Trophoblast cell (in vitro differentiated cells and primary cell): ENCODE measurements at regions not wholly inside any gene's neighbourhood (a gene's known extent, or its start where the extent isn't known, plus 50 kb on each side); places are given as distances from the start of the nearest gene placed in this dataset.

Experiments
- DNase-seq, 2 donors: peaks; one replicate each; pipeline ENCODE4 v3.0.0-alpha.2; 2016
- H2AFZ ChIP-seq: 2 replicates; pipeline ENCODE4 v1.6.1; 2013; ENCODE audit warnings: low read length, moderate library complexity, mild to moderate bottlenecking; ENCODE audit not compliant: insufficient read depth, poor library complexity
- H2AK5ac ChIP-seq: 2 replicates; pipeline ENCODE4 v1.6.1; 2013; ENCODE audit warnings: mild to moderate bottlenecking, low read length
- H2BK120ac ChIP-seq: 2 replicates; pipeline ENCODE4 v1.6.1; 2013; ENCODE audit warnings: low read length, mild to moderate bottlenecking, moderate library complexity; ENCODE audit not compliant: insufficient read depth, poor library complexity
- H2BK12ac ChIP-seq: 2 replicates; pipeline ENCODE4 v1.6.1; 2013; ENCODE audit warnings: mild to moderate bottlenecking, low read length, moderate library complexity
- H2BK5ac ChIP-seq: 2 replicates; pipeline ENCODE4 v1.6.1; 2013; ENCODE audit warnings: low read length, low read depth, moderate library complexity, mild to moderate bottlenecking; ENCODE audit not compliant: poor library complexity
- H3K14ac ChIP-seq: 2 replicates; pipeline ENCODE4 v1.6.1; 2013; ENCODE audit warnings: mild to moderate bottlenecking, low read length
- H3K18ac ChIP-seq: 2 replicates; pipeline ENCODE4 v1.6.1; 2013; ENCODE audit warnings: mild to moderate bottlenecking, low read length
- H3K23ac ChIP-seq: 2 replicates; pipeline ENCODE4 v1.6.1; 2013; ENCODE audit warnings: low read length
- H3K27ac ChIP-seq: 2 replicates; pipeline ENCODE4 v1.5.1; 2013; ENCODE audit warnings: low read depth, mild to moderate bottlenecking, inconsistent platforms, low read length, moderate library complexity
- H3K27me3 ChIP-seq: 2 replicates; pipeline ENCODE4 v1.6.1; 2013; ENCODE audit warnings: inconsistent platforms, mild to moderate bottlenecking, low read length, moderate library complexity; ENCODE audit not compliant: insufficient read depth
- H3K36me3 ChIP-seq, 2 experiments: 1 replicate in 1 of 2; 2 replicates in 1 of 2; pipeline ENCODE4 v1.6.1; 2013; ENCODE audit warnings: low read length in 2 of 2, mild to moderate bottlenecking in 2 of 2, moderate library complexity in 1 of 2; ENCODE audit not compliant: insufficient read depth in 2 of 2, control insufficient read depth in 1 of 2
- H3K4ac ChIP-seq: 2 replicates; pipeline ENCODE4 v1.6.1; 2013; ENCODE audit warnings: low read depth, mild to moderate bottlenecking, low read length, moderate library complexity
- H3K4me1 ChIP-seq, 2 experiments: 1 replicate in 1 of 2; 2 replicates in 1 of 2; pipeline ENCODE4 v1.6.1; 2013; ENCODE audit warnings: low read length in 2 of 2, mild to moderate bottlenecking in 2 of 2, moderate library complexity in 1 of 2; ENCODE audit not compliant: insufficient read depth in 2 of 2, control insufficient read depth in 1 of 2
- H3K4me2 ChIP-seq: 2 replicates; pipeline ENCODE4 v1.6.1; 2013; ENCODE audit warnings: inconsistent platforms, mild to moderate bottlenecking, low read length, moderate library complexity
- H3K4me3 ChIP-seq: 2 replicates; pipeline ENCODE4 v1.5.1; 2013; ENCODE audit warnings: mild to moderate bottlenecking, low read depth, low read length, inconsistent platforms
- H3K79me1 ChIP-seq: one replicate; pipeline ENCODE4 v1.6.1; 2013; ENCODE audit warnings: low read length
- H3K79me2 ChIP-seq: 2 replicates; pipeline ENCODE4 v1.6.1; 2013; ENCODE audit warnings: low read length, mild to moderate bottlenecking; ENCODE audit not compliant: control insufficient read depth, insufficient read depth, poor library complexity
- H3K9ac ChIP-seq: 2 replicates; pipeline ENCODE4 v1.6.1; 2013; ENCODE audit warnings: mild to moderate bottlenecking, low read length
- H3K9me3 ChIP-seq: 2 replicates; pipeline ENCODE4 v1.6.1; 2013; ENCODE audit warnings: low read depth, mild to moderate bottlenecking, control low read depth, inconsistent platforms, low read length; ENCODE audit not compliant: insufficient read depth
- H4K12ac ChIP-seq: 2 replicates; pipeline ENCODE4 v1.6.1; 2013; ENCODE audit warnings: low read depth, mild to moderate bottlenecking, low read length, moderate library complexity
- H4K8ac ChIP-seq: 2 replicates; pipeline ENCODE4 v1.6.1; 2013; ENCODE audit warnings: low read depth, mild to moderate bottlenecking, low read length, moderate library complexity
- H4K91ac ChIP-seq: one replicate; pipeline ENCODE4 v1.6.1; 2013; ENCODE audit warnings: low read depth, mild to moderate bottlenecking, low read length, moderate library complexity
- WGBS: extraction: QIAGEN DNeasy Blood & Tissue Kit; methylation state at CpG from one replicate; pipeline ENCODE4 v1.1.7; 2013; ENCODE audit warnings: missing lambda C conversion rate; ENCODE audit not compliant: insufficient read length, insufficient coverage; ENCODE audit errors: extremely low coverage; 5-methylcytosine and 5-hydroxymethylcytosine counted together

DNA sequence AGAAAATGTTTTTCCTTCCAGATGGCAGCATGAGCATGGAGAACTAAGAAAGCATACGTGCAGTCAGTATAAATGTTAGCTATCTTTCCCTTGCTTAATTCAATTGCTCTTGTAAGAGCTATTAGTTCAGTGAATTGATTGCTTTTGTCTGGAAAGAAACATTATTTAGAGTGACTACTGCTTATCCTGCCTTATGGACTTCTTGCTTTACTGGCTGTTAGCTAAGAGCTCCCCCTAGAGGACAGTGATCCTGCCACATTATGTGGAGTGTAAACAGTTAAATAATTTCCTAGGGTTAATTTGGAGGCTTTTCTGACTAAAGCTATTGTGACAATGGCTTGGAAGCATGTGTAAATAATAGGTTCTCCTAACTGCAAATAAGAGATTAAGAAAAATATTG, 1402.4 kb downstream of the FAM133A start:
- Histone ChIP-seq H4K8ac (no peak overlapping the region), H3K27me3 (no peaks in the 10 kb centered on the region), H3K79me2 (no peaks in the 10 kb centered on the region), H2BK12ac (no peak overlapping the region), H2BK120ac (no peak overlapping the region), H3K79me1 (no peaks in the 10 kb centered on the region), H2AK5ac (no peak overlapping the region), H2AFZ (no peak overlapping the region), H3K23ac (no peak overlapping the region), H3K4ac (no peak overlapping the region), H3K4me3 (no peak overlapping the region), H3K4me1 (peaks cover 2 to 4% of the 10 kb centered on the region in 2 experiments), H3K18ac (no peak overlapping the region), H3K9ac (no peak overlapping the region), H4K91ac (no peak overlapping the region), H4K12ac (no peak overlapping the region), H2BK5ac (no peak overlapping the region), H3K9me3 (no peaks in the 10 kb centered on the region), H3K14ac (no peak overlapping the region), H3K36me3 (no peaks in the 10 kb centered on the region), H3K4me2 (no peak overlapping the region), H3K27ac (no peak overlapping the region)
- peak in 1 of 2 donors; percentile 65 for DNase-seq
- WGBS: no CpG with 5 or more reads among the region's 1 CpG

DNA sequence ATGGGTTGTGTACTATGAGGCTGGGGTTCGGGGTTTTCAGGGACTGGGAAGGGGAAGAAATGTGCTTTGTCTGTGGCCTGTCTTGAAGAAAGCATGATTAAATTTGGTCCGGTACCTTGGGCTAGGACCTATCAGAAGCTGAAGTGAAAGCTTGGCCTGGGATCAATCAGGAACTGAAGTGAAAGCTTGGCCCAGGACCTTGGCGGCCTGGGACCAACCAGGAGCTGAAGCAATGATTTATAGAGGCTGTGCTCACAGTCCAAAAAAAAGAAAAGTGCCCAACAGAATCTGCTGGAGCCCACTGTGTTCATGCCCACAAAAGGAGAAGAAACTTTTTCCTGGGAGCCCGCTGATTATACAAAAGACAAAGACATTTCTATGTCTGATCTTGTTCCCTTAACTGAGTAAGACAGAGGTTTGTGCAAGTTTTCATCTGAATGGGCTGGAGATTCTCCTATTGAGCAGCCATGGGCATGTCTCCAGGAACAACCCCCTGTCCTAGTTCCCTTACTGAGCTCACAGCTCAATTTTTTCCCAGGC, 1427.9 kb downstream of the FAM133A start:
- no peak overlapping the region for H4K12ac ChIP-seq
- no peak overlapping the region for H3K14ac ChIP-seq
- H3K27ac ChIP-seq: no peak overlapping the region
- DNase-seq: no peak
- no peaks in the 10 kb centered on the region for H3K4me1 ChIP-seq
- no peaks in the 10 kb centered on the region for H3K36me3 ChIP-seq
- no peak overlapping the region for H4K8ac ChIP-seq
- H3K79me1 ChIP-seq: no peaks in the 10 kb centered on the region
- WGBS: no CpG with 5 or more reads among the region's 4 CpGs
- no peak overlapping the region for H3K18ac ChIP-seq
- H2AK5ac ChIP-seq: no peak overlapping the region
- no peak overlapping the region for H3K9ac ChIP-seq
- no peak overlapping the region for H3K23ac ChIP-seq
- H3K4me3 ChIP-seq: no peak overlapping the region
- H2BK120ac ChIP-seq: no peak overlapping the region
- no peak overlapping the region for H2BK5ac ChIP-seq
- H3K9me3 ChIP-seq: no peaks in the 10 kb centered on the region
- no peaks in the 10 kb centered on the region for H3K79me2 ChIP-seq
- no peak overlapping the region for H2AFZ ChIP-seq
- H4K91ac ChIP-seq: no peak overlapping the region
- H2BK12ac ChIP-seq: no peak overlapping the region
- no peaks in the 10 kb centered on the region for H3K27me3 ChIP-seq
- no peak overlapping the region for H3K4ac ChIP-seq
- H3K4me2 ChIP-seq: no peak overlapping the region

DNA sequence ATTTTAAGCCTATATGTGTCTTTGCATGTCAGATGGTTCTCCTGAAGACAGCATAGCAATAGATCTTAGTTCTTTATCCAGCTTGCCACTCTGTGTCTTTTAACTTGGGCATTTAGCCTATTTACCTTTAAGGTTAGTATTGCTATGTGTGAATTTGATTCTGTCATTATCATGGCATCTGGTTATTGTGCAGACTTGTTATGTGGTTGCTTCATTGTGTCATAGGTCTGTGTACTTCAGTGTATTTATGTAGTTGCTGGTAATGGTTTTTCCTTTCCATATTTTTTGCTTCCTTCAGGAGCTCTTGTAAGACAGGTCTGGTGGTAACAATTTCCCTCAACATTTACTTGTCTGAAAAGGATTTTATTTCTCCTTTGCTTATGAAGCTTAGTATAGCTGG, 1443.5 kb downstream of the FAM133A start:
- Histone ChIP-seq H3K4me2 (no peak overlapping the region), H3K4ac (no peak overlapping the region), H3K79me2 (no peaks in the 10 kb centered on the region), H3K27me3 (no peaks in the 10 kb centered on the region), H2BK5ac (no peak overlapping the region), H4K91ac (no peak overlapping the region), H2BK120ac (no peak overlapping the region), H2AK5ac (no peak overlapping the region), H3K9ac (no peak overlapping the region), H3K36me3 (no peaks in the 10 kb centered on the region), H3K14ac (no peak overlapping the region), H3K4me1 (no peaks in the 10 kb centered on the region), H2BK12ac (no peak overlapping the region), H3K4me3 (no peak overlapping the region), H3K79me1 (no peaks in the 10 kb centered on the region), H4K12ac (no peak overlapping the region), H3K18ac (no peak overlapping the region), H3K23ac (no peak overlapping the region), H3K9me3 (no peaks in the 10 kb centered on the region), H4K8ac (no peak overlapping the region), H3K27ac (no peak overlapping the region), H2AFZ (no peak overlapping the region)
- no peak for DNase-seq

DNA sequence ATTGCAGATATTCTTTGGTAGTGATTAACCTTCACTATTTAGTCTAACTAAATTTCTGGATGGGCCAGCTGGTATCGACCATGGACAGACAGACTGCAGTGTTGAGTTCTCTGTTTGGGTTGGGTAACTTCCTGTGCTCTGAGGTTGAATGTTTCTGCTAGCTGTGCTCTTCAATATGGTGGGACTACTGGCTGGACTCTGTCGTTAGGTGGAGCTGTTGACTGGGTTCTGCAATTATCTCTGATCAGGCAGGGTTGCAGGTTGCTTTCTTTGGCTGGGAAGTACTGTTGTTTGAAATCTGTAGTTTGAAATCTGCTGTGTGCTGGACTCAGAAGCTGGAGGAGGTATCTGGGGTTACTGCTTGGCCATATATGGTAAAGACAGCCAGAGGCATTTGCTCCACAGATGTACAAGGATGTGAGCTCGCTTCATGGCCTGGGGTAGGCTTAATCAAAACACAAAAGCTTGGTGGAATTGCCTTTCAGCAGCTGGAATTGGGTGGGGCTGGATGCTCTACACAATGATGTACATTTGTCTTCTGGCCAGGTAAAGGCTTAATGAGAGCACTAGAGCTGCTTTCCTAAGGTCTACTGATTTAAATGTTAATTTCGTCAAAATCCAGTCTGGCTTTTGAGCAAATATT, 1472.0 kb downstream of the FAM133A start:
- Histone ChIP-seq H3K9ac (no peak overlapping the region), H3K14ac (no peak overlapping the region), H3K23ac (no peak overlapping the region), H3K9me3 (no peaks in the 10 kb centered on the region), H3K4me3 (no peak overlapping the region), H2BK120ac (no peak overlapping the region), H3K79me2 (no peaks in the 10 kb centered on the region), H4K12ac (no peak overlapping the region), H3K36me3 (no peaks in the 10 kb centered on the region), H2AK5ac (no peak overlapping the region), H2BK5ac (no peak overlapping the region), H3K27ac (no peak overlapping the region), H3K4me1 (no peaks in the 10 kb centered on the region), H4K91ac (no peak overlapping the region), H3K4ac (no peak overlapping the region), H3K4me2 (no peak overlapping the region), H2BK12ac (no peak overlapping the region), H3K27me3 (no peaks in the 10 kb centered on the region), H3K18ac (no peak overlapping the region), H2AFZ (no peak overlapping the region), H4K8ac (no peak overlapping the region), H3K79me1 (no peaks in the 10 kb centered on the region)
- no CpG with 5 or more reads among the region's 4 CpGs for WGBS
- no peak for DNase-seq
